ENCODE measurements at regions not wholly inside any gene's neighbourhood (a gene's known extent, or its start where the extent isn't known, plus 50 kb on each side); places are given as distances from the start of the nearest gene placed in this dataset.

DNA sequence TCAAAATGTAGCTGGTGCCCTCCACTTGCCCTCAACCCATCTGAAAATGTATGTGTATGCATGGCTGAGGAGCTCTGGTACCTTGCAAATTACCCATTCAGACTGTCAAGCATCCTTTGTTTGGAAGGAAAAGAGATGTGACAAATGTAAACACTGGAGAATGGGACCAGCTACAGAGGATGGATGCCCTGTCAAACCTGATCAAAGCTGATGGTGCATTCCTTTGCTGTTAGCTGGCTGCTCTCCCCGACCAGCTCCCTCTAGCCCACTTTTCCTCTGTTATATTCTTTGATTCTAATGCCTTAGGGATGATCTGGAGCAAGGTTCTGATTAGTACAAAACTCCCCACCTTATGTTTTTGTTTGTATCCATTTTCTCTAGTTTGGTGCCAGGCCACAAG is 310.3 kb downstream of the C12orf75 start:
- 0 to 47% methylated on average over 1 of the region's 1 CpG for WGBS, 2 donors
- H3K27me3 ChIP-seq: no peaks in the 10 kb centered on the region
- no peak for DNase-seq
- H3K27ac ChIP-seq: no peak overlapping the region
- no peak for TF ChIP-seq EP300 (IDR thresholded peaks at IDR 0.05)
- no peak for TF ChIP-seq POLR2AphosphoS5 (IDR thresholded peaks at IDR 0.05)
- TF ChIP-seq, protein P1, sequence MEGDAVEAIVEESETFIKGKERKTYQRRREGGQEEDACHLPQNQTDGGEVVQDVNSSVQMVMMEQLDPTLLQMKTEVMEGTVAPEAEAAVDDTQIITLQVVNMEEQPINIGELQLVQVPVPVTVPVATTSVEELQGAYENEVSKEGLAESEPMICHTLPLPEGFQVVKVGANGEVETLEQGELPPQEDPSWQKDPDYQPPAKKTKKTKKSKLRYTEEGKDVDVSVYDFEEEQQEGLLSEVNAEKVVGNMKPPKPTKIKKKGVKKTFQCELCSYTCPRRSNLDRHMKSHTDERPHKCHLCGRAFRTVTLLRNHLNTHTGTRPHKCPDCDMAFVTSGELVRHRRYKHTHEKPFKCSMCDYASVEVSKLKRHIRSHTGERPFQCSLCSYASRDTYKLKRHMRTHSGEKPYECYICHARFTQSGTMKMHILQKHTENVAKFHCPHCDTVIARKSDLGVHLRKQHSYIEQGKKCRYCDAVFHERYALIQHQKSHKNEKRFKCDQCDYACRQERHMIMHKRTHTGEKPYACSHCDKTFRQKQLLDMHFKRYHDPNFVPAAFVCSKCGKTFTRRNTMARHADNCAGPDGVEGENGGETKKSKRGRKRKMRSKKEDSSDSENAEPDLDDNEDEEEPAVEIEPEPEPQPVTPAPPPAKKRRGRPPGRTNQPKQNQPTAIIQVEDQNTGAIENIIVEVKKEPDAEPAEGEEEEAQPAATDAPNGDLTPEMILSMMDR (IDR thresholded peaks at IDR 0.05): no peak
- no peak for TF ChIP-seq POLR2A (IDR thresholded peaks at IDR 0.05)
- H3K36me3 ChIP-seq: no peaks in the 10 kb centered on the region
- H3K9me3 ChIP-seq: peaks cover 0 to 11% (median 0%) of the 10 kb centered on the region in 4 donors
- no peaks in the 10 kb centered on the region for H3K4me1 ChIP-seq
- ATAC-seq (ENCODE audit: low FRiP score in 2 of 2): no peak
- no peak overlapping the region for H3K4me3 ChIP-seq

DNA sequence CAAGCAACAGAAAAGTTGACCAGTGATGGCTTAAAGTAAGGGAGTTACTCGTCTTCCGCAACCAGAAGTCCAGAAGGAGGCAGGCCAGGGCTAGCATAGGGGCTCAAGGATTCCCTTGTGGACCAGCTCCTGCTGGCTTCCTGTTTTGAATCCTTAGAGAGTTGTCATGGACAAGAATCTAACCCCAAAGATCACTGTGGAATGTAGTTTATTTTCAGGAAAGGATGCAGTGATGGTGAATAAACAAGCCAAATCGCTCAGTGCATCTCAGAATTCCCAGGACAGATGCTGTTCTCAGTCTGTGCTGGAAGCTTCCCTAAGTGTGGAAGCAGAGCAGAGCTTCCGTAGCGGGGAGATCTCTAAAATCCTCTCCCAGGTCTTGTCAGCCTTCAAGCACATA is 311.3 kb downstream of the C12orf75 start:
- WGBS, 2 donors: 83 to 90% methylated on average over 5 of the region's 5 CpGs
- no peak for ATAC-seq (ENCODE audit: low FRiP score in 2 of 2)
- Histone ChIP-seq H3K36me3 (no peaks in the 10 kb centered on the region), H3K4me1 (no peaks in the 10 kb centered on the region), H3K27me3 (no peaks in the 10 kb centered on the region), H3K27ac (no peak overlapping the region), H3K9me3 (peaks cover 0 to 9% (median 0%) of the 10 kb centered on the region in 4 donors), H3K4me3 (no peak overlapping the region)
- TF ChIP-seq, protein P1 (IDR thresholded peaks at IDR 0.05): no peak
- TF ChIP-seq EP300 (IDR thresholded peaks at IDR 0.05): no peak
- TF ChIP-seq POLR2AphosphoS5 (IDR thresholded peaks at IDR 0.05): no peak
- TF ChIP-seq POLR2A (IDR thresholded peaks at IDR 0.05): no peak
- DNase-seq: no peak

DNA sequence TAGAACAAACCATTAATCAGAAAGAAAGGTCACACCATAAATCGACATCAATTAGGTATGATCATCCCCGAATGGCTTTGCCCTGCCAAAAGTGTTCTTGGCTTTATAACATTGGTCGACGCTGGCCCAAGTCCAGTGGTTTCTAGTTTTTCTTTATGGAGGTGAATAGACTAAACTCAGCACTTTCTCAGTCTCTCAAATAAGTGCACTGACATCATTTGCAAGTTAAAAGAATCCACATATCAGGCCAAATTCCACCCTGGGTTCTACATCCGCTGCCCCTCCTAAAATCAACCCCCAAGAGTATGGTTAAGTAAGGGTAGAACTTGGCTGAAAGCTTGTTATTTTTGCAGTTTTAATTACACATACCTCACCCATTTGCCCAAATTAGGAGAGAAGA is 314.3 kb downstream of the C12orf75 start:
- ATAC-seq (ENCODE audit: low FRiP score in 2 of 2) (peak in 1 of 2 donors; percentile 29), DNase-seq (no peak)
- Histone ChIP-seq H3K9me3 (no peaks in the 10 kb centered on the region), H3K36me3 (no peaks in the 10 kb centered on the region), H3K27ac (no peak overlapping the region), H3K27me3 (no peaks in the 10 kb centered on the region), H3K4me3 (no peak overlapping the region), H3K4me1 (no peaks in the 10 kb centered on the region)
- TF ChIP-seq POLR2AphosphoS5 (IDR thresholded peaks at IDR 0.05) (no peak), EP300 (IDR thresholded peaks at IDR 0.05) (no peak), POLR2A (IDR thresholded peaks at IDR 0.05) (no peak)
- TF ChIP-seq, protein P1 (IDR thresholded peaks at IDR 0.05): no peak
- WGBS, 2 donors: 82 to 86% methylated on average over 5 of the region's 5 CpGs

DNA sequence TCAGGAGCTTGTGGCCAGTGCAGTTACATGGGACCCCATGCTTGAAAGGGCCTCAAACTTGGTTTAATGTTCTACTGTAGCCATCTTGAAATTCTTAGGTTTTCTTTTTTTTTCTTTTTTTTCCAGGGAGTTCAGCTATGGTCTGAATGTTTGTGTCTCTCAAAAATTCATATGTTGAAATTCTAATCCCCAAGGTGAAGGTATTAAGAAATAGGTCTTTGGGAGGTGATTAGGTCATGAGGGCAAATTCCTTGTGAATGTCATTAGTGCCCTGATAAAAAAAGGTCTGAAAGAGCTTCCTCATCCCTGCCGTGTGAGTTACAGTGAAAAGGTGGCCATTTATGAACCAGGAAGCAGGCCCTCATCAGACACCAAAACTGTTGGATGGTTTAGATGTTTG is 324.1 kb downstream of the C12orf75 start:
- DNase-seq: no peak

DNA sequence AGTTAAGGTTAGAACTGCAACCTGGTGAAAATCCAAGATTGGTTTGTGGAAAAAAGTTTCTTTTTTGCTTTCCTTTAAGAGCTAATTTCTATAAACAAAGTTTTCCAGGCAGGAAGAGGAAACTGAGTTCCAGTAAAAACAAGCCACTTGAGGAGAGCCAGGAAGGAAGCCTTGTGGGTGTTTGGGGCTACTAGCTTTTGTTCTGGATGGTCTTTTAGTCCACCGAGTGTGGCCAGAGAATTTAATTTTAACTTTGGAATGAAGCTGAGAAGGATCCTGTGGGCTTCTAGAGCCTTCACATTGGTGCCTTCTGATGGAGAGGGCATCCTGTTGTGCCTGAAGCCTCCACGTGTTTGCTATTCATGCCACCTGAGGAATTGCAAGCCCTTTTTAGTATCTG is 327.9 kb downstream of the C12orf75 start:
- Histone ChIP-seq H3K4me1 (peaks cover 0 to 18% (median 4%) of the 10 kb centered on the region in 4 donors), H3K27me3 (no peaks in the 10 kb centered on the region), H3K9me3 (no peaks in the 10 kb centered on the region), H3K27ac (peak overlapping the region in 1 of 4 donors; percentile 7), H3K36me3 (no peaks in the 10 kb centered on the region), H3K4me3 (no peak overlapping the region)
- ATAC-seq (ENCODE audit: low FRiP score in 2 of 2): no peak
- TF ChIP-seq EP300 (IDR thresholded peaks at IDR 0.05): no peak
- TF ChIP-seq, protein P1 (IDR thresholded peaks at IDR 0.05): no peak
- no peak for TF ChIP-seq POLR2AphosphoS5 (IDR thresholded peaks at IDR 0.05)
- TF ChIP-seq POLR2A (IDR thresholded peaks at IDR 0.05): no peak
- 51 to 53% methylated on average over 2 of the region's 2 CpGs for WGBS, 2 donors
- no peak for DNase-seq

More for the DNA sequence above, 324.1 kb downstream of the C12orf75 start:
- Histone ChIP-seq H3K36me3 (no peaks in the 10 kb centered on the region), H3K4me1 (peaks cover 0 to 14% (median 1%) of the 10 kb centered on the region in 4 donors), H3K4me3 (no peak overlapping the region), H3K27me3 (no peaks in the 10 kb centered on the region), H3K27ac (no peak overlapping the region), H3K9me3 (no peaks in the 10 kb centered on the region)
- ATAC-seq (ENCODE audit: low FRiP score in 2 of 2): no peak
- WGBS, 2 donors: 79 to 96% methylated on average over 1 of the region's 1 CpG
- TF ChIP-seq POLR2A (IDR thresholded peaks at IDR 0.05): no peak
- no peak for TF ChIP-seq EP300 (IDR thresholded peaks at IDR 0.05)
- TF ChIP-seq, protein P1 (IDR thresholded peaks at IDR 0.05): no peak
- no peak for TF ChIP-seq POLR2AphosphoS5 (IDR thresholded peaks at IDR 0.05)

All from upper lobe of left lung (tissue), 6 donors.